ENCODE measurements at regions not wholly inside any gene's neighbourhood (a gene's known extent, or its start where the extent isn't known, plus 50 kb on each side); places are given as distances from the start of the nearest gene placed in this dataset.

- TF ChIP-seq CTCF (IDR thresholded peaks at IDR 0.05), result no peak
Measured at GRCh38 chr3:137347817-137348368, 390.1 kb downstream of the IL20RB start (continued).

DNA sequence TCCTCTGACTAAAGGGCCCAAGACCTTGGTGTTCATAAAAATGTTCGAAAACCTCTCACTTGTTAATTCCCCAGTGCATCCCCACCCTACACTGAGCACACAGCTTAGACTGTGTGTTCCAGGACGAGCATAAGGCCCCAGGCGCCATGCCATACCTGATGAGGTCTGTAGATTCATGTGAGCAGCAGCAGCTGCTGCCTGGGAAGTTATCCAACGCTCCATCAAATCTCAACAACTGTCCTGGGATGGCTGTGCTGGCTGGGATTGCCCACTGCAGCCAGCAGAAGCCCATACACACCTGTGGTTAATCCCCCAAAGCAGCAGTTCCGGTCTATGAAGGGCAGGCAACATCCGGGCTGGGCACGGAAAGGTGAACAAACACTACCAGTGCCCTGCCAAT is 391.2 kb downstream of the IL20RB start:
- TF ChIP-seq MYC (IDR thresholded peaks at IDR 0.05; ENCODE audit: borderline replicate concordance, low read length) (no peak), SMC3 (IDR thresholded peaks at IDR 0.05) (no peak), GATA3 (IDR thresholded peaks at IDR 0.05; ENCODE audit: borderline replicate concordance) (no peak), FOSB (CRISPR knock-in tag; IDR thresholded peaks at IDR 0.05) (no peak), ZC3H11A (IDR thresholded peaks at IDR 0.05) (no peak), MAZ (IDR thresholded peaks at IDR 0.05; ENCODE audit: borderline replicate concordance, low read depth, low read length) (no peak), TFCP2L1 (CRISPR knock-in tag; IDR thresholded peaks at IDR 0.05) (no peak), SREBF2 (IDR thresholded peaks at IDR 0.05) (no peak), HOXA7 (CRISPR knock-in tag; IDR thresholded peaks at IDR 0.05) (no peak), FOXS1 (CRISPR knock-in tag; IDR thresholded peaks at IDR 0.05) (no peak), JUN (IDR thresholded peaks at IDR 0.05) (no peak), RFX5 (IDR thresholded peaks at IDR 0.05) (no peak), HOXB5 (CRISPR knock-in tag; IDR thresholded peaks at IDR 0.05) (no peak), RCOR1 (IDR thresholded peaks at IDR 0.05; ENCODE audit: low read depth, low read length) (no peak), NR3C1 (IDR thresholded peaks at IDR 0.05) (no peak), E2F6 (IDR thresholded peaks at IDR 0.05; ENCODE audit: borderline replicate concordance, low read depth) (no peak), MAX (IDR thresholded peaks at IDR 0.05) (no peak), HEYL (CRISPR knock-in tag; IDR thresholded peaks at IDR 0.05) (no peak), NFE2L2 (conservative IDR thresholded peaks at IDR 0.05; ENCODE audit: low read length) (no peak)
- CTCF ChIA-PET, result no interaction called here
- 29% methylated on average over 5 of the region's 7 CpGs for WGBS (ENCODE audit: missing lambda C conversion rate)

GRCh38 chr3:137349557-137350348 is 392.0 kb downstream of the IL20RB start:
- whole genome bisulfite sequencing (ENCODE audit: missing lambda C conversion rate), result 27% methylated on average over 8 of the region's 8 CpGs
- no peak for TF ChIP-seq MYC (IDR thresholded peaks at IDR 0.05; ENCODE audit: borderline replicate concordance, low read length)
- no peak for TF ChIP-seq SREBF2 (IDR thresholded peaks at IDR 0.05)
- TF ChIP-seq CBX2 (IDR thresholded peaks at IDR 0.05; ENCODE audit: borderline replicate concordance, low read depth), result no peak
- no peak for TF ChIP-seq TP53 (CRISPR knock-in tag; IDR thresholded peaks at IDR 0.05)
- TF ChIP-seq SMC3 (IDR thresholded peaks at IDR 0.05), result no peak
- TF ChIP-seq EHMT2 (IDR thresholded peaks at IDR 0.05; ENCODE audit: low read depth), result no peak
- no peak for TF ChIP-seq RARB (CRISPR knock-in tag; IDR thresholded peaks at IDR 0.05)
- no peak for TF ChIP-seq PBX3 (IDR thresholded peaks at IDR 0.05)
- no peak for TF ChIP-seq HES2 (IDR thresholded peaks at IDR 0.05)
- no peaks in the 10 kb centered on the region for H3K4me1 ChIP-seq
- ATAC-seq (no peak), DNase-seq (ENCODE audit: low read depth in 1 of 2, low spot score in 1 of 2) (no peak), FAIRE-seq (no peak)
- H3K4me3 ChIP-seq, result no peak overlapping the region
- H3K9me3 ChIP-seq, result no peaks in the 10 kb centered on the region
- no peak overlapping the region for H3K4me2 ChIP-seq
- ChIA-PET CTCF (no interaction called here), POLR2A (no interaction called here)
- H3K27ac ChIP-seq, result no peak overlapping the region

More for the DNA sequence above, 391.2 kb downstream of the IL20RB start:
- Histone ChIP-seq H3K4me3 (no peak overlapping the region), H3K9me3 (no peaks in the 10 kb centered on the region), H3K4me1 (no peaks in the 10 kb centered on the region), H3K27ac (no peak overlapping the region), H3K4me2 (no peak overlapping the region)
- ATAC-seq (no peak), DNase-seq (ENCODE audit: low read depth in 1 of 2, low spot score in 1 of 2) (no peak), FAIRE-seq (no peak)
- POLR2A ChIA-PET, result no interaction called here

All from A549 (cell line).